Endothelial cell of umbilical vein (primary cell): ENCODE measurements at regions not wholly inside any gene's neighbourhood (a gene's known extent, or its start where the extent isn't known, plus 50 kb on each side); places are given as distances from the start of the nearest gene placed in this dataset.

Experiments used
- BruUV-seq: library from RNA; stranded (reverse); fragments of 400-500 nt; replicated peaks from 2 replicates; lab custom pipeline; 2021; lab: Mats Ljungman, UMichigan
- CTCF ChIA-PET: fragments of 300-600, 350-600 bp; sonication (Branson Sonifier 250); formaldehyde crosslinking; loops from one replicate; lab custom pipeline; 2021; ENCODE audit warnings: antibody characterized with exemption, inconsistent platforms; lab: Charles Lee
- POLR2A ChIA-PET: fragments of 300-600, 350-600 bp; sonication (Branson Sonifier 250); formaldehyde crosslinking; loops from one replicate; lab custom pipeline; 2021; ENCODE audit warnings: antibody characterized with exemption, inconsistent platforms; lab: Charles Lee
- DNase-seq: peaks from one replicate; pipeline ENCODE4 v3.0.0-alpha.2; 2011; ENCODE audit warnings: low read depth, low spot score
- FAIRE-seq: peaks from 2 replicates; lab custom pipeline; 2011; peaks lifted over from hg19 to GRCh38; lab: Jason Lieb, UNC
- H2AFZ ChIP-seq: 2 replicates; pipeline ENCODE4 v1.6.0; 2012; ENCODE audit warnings: low read depth, low read length, control low read depth, inconsistent platforms
- H3K27ac ChIP-seq: 2 replicates; pipeline ENCODE4 v1.5.1; 2011; ENCODE audit warnings: low read depth, mild to moderate bottlenecking, control low read depth, low read length, moderate library complexity; ENCODE audit not compliant: insufficient read depth
- H3K27me3 ChIP-seq, 2 experiments: 2 replicates each; pipeline versions ENCODE4 v1.6.0 to v1.6.1; 2011; ENCODE audit warnings: low read length in 2 of 2, mixed read lengths in 1 of 2; ENCODE audit not compliant: control insufficient read depth in 2 of 2, insufficient read depth in 2 of 2
- H3K36me3 ChIP-seq, 2 experiments: 2 replicates in 1 of 2; 3 replicates in 1 of 2; pipeline ENCODE4 v1.5.1; 2011; ENCODE audit warnings: low read length in 2 of 2, mild to moderate bottlenecking in 1 of 2, moderate library complexity in 1 of 2; ENCODE audit not compliant: control insufficient read depth in 2 of 2, insufficient read depth in 2 of 2; ENCODE audit errors: extremely low read depth in 1 of 2
- H3K4me1 ChIP-seq: 3 replicates; pipeline ENCODE4 v1.5.1; 2011; ENCODE audit warnings: mild to moderate bottlenecking, low read length; ENCODE audit not compliant: control insufficient read depth, insufficient read depth; ENCODE audit errors: extremely low read depth
- H3K4me2 ChIP-seq: 2 replicates; pipeline ENCODE4 v1.6.1; 2011; ENCODE audit warnings: low read length, control low read depth, mixed read lengths; ENCODE audit not compliant: insufficient read depth
- H3K4me3 ChIP-seq, 3 experiments: fragments of 200-600 bp in 1 of 3; sonication (generic), shearing (Covaris generic) in 1 of 3; replicated peaks in 1 of 3; 2 replicates each; pipeline ENCODE4 v1.5.1; 2011 to 2016; ENCODE audit warnings: control low read depth in 3 of 3, low read length in 3 of 3, mild to moderate bottlenecking in 2 of 3, inconsistent platforms in 1 of 3, low read depth in 1 of 3, moderate library complexity in 1 of 3; ENCODE audit not compliant: insufficient read depth in 1 of 3
- H3K79me2 ChIP-seq: 2 replicates; pipeline ENCODE4 v1.6.0; 2012; ENCODE audit warnings: low read length, inconsistent platforms; ENCODE audit not compliant: control insufficient read depth, insufficient read depth
- H3K9ac ChIP-seq: replicated peaks from 2 replicates; pipeline ENCODE3; 2011; ENCODE audit warnings: low read length, control low read depth; ENCODE audit not compliant: insufficient read depth; ENCODE audit errors: extremely low read depth
- H3K9me1 ChIP-seq: replicated peaks from 3 replicates; pipeline ENCODE4 v1.6.0; 2011; ENCODE audit warnings: mild to moderate bottlenecking, low read length; ENCODE audit not compliant: control insufficient read depth, insufficient read depth; ENCODE audit errors: extremely low read depth
- H3K9me3 ChIP-seq: replicated peaks from 2 replicates; pipeline ENCODE4 v1.5.1; 2012; ENCODE audit warnings: low read length, inconsistent platforms; ENCODE audit not compliant: control insufficient read depth, insufficient read depth
- H4K20me1 ChIP-seq: replicated peaks from 2 replicates; pipeline ENCODE3; 2011; ENCODE audit warnings: mild to moderate bottlenecking, low read length; ENCODE audit not compliant: control insufficient read depth, insufficient read depth; ENCODE audit errors: extremely low read depth
- EZH2 ChIP-seq: IDR thresholded peaks from 2 replicates; pipeline ENCODE4 v1.6.1; 2012; ENCODE audit warnings: borderline replicate concordance, low read depth, mild to moderate bottlenecking, moderate library complexity, low read length, inconsistent platforms; ENCODE audit not compliant: severe bottlenecking
- FOS ChIP-seq: IDR thresholded peaks from 2 replicates; pipeline ENCODE4 v1.6.1; 2011; ENCODE audit warnings: mild to moderate bottlenecking, low read length, moderate library complexity, borderline replicate concordance; ENCODE audit not compliant: insufficient read depth
- GATA2 ChIP-seq: IDR thresholded peaks from 2 replicates; pipeline ENCODE4 v1.7.0; 2011; ENCODE audit warnings: low read depth, mild to moderate bottlenecking, moderate library complexity, mixed read lengths, low read length; ENCODE audit not compliant: insufficient read length, insufficient read depth
- JUN ChIP-seq: IDR thresholded peaks from 2 replicates; pipeline ENCODE4 v1.6.1; 2011; ENCODE audit warnings: borderline replicate concordance, low read depth; ENCODE audit not compliant: insufficient read length, insufficient read depth
- MYC ChIP-seq: IDR thresholded peaks from one replicate; pipeline ENCODE4 v1.6.1; 2011; ENCODE audit warnings: mild to moderate bottlenecking, low read depth, low read length
- POLR2A ChIP-seq: IDR thresholded peaks from 2 replicates; pipeline ENCODE4 v1.6.1; 2012; ENCODE audit warnings: low read depth, mild to moderate bottlenecking, control low read depth, low read length
- POLR2AphosphoS5 ChIP-seq: IDR thresholded peaks from 2 replicates; pipeline ENCODE4 v1.6.1; 2012; ENCODE audit warnings: low read depth, mild to moderate bottlenecking, control low read depth, low read length, moderate library complexity; ENCODE audit not compliant: insufficient read depth
- dilution Hi-C: fragments of 300-500 bp; cut with MboI; formaldehyde crosslinking; loops from one replicate; pipeline ENCODE4 v1.15.0; 2019; ENCODE audit warnings: low sequenced_read_pairs; ENCODE audit not compliant: extremely low pct_ligation_motif_present
- intact Hi-C: fragments of 100-400 bp; cut with micrococcal nuclease; formaldehyde crosslinking; loops from one replicate; pipeline ENCODE4 v1.10.0; 2022
- TF ChIP-seq, protein P1 (sequence below): IDR thresholded peaks from 2 replicates; pipeline ENCODE4 v1.6.1; 2011; ENCODE audit not compliant: insufficient read depth, insufficient read length
- TF ChIP-seq, protein P2 (sequence below), 2 donors: IDR thresholded peaks; 1 replicate in 1 of 2; 2 replicates in 1 of 2; pipeline ENCODE4 v1.5.1; 2011; ENCODE audit warnings: low read length in 2 of 2, mild to moderate bottlenecking in 2 of 2, moderate library complexity in 2 of 2, control low read depth in 1 of 2, inconsistent platforms in 1 of 2, low read depth in 1 of 2; ENCODE audit not compliant: insufficient read depth in 1 of 2; ENCODE audit errors: extremely low read depth in 1 of 2

- Histone ChIP-seq H2AFZ (peak overlapping the region; percentile 33), H4K20me1 (no peaks in the 10 kb centered on the region), H3K27ac (no peak overlapping the region), H3K36me3 (no peaks in the 10 kb centered on the region), H3K4me1 (peaks cover 29% of the 10 kb centered on the region), H3K9me3 (no peaks in the 10 kb centered on the region), H3K79me2 (no peaks in the 10 kb centered on the region), H3K27me3 (peaks cover 17 to 28% of the 10 kb centered on the region in 2 experiments), H3K4me3 (peak overlapping the region in 2 of 3 experiments; percentile 56 to 80), H3K9ac (peak overlapping the region; percentile 25), H3K9me1 (no peaks in the 10 kb centered on the region), H3K4me2 (peak overlapping the region; percentile 97)
- POLR2A ChIA-PET, result no interaction called here
- dilution Hi-C loops (no loop called here), intact Hi-C loops (loop anchor here (10.0 kb wide), 1 partner anchor 409 kb away; no protein-coding TSS in a partner anchor)
- BruUV-seq, result no TSS peak
- DNase-seq, result no peak
- CTCF ChIA-PET, result interaction anchor here (1.0 to 3.2 kb wide), 7 partner anchors 10 to 954 kb away, joined by 3 to 24 read pairs (median 4); no protein-coding TSS in a partner anchor
- TF ChIP-seq, protein P1, sequence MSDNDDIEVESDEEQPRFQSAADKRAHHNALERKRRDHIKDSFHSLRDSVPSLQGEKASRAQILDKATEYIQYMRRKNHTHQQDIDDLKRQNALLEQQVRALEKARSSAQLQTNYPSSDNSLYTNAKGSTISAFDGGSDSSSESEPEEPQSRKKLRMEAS, result no peak
- no peak for TF ChIP-seq JUN
- no peak for TF ChIP-seq POLR2AphosphoS5
- no peak for TF ChIP-seq EZH2
- no peak for TF ChIP-seq POLR2A
- TF ChIP-seq FOS, result no peak
- TF ChIP-seq, protein P2, sequence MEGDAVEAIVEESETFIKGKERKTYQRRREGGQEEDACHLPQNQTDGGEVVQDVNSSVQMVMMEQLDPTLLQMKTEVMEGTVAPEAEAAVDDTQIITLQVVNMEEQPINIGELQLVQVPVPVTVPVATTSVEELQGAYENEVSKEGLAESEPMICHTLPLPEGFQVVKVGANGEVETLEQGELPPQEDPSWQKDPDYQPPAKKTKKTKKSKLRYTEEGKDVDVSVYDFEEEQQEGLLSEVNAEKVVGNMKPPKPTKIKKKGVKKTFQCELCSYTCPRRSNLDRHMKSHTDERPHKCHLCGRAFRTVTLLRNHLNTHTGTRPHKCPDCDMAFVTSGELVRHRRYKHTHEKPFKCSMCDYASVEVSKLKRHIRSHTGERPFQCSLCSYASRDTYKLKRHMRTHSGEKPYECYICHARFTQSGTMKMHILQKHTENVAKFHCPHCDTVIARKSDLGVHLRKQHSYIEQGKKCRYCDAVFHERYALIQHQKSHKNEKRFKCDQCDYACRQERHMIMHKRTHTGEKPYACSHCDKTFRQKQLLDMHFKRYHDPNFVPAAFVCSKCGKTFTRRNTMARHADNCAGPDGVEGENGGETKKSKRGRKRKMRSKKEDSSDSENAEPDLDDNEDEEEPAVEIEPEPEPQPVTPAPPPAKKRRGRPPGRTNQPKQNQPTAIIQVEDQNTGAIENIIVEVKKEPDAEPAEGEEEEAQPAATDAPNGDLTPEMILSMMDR (IDR thresholded peaks at IDR 0.05; ENCODE audit: extremely low read depth in 1 of 2, insufficient read depth in 1 of 2, low read depth in 1 of 2, low read length in 2 of 2), result no peak
- no peak for TF ChIP-seq MYC
- no peak for TF ChIP-seq GATA2
- FAIRE-seq, result peak; percentile 8
These were observed 134.3 kb upstream of the C11orf58 start for GRCh38 chr11:16603890-16604793.
